Limb (tissue), 2 donors: ENCODE measurements at regions not wholly inside any gene's neighbourhood (a gene's known extent, or its start where the extent isn't known, plus 50 kb on each side); places are given as distances from the start of the nearest gene placed in this dataset.
"Not testable (repeated sequence)": the region's sequence is repeated elsewhere in the genome, so short reads cannot be mapped to it uniquely, and the experiment has no call there.

Experiments used
- DNase-seq, 2 donors: peaks; one replicate each; pipeline ENCODE4 v3.0.0-alpha.2; 2016; ENCODE audit errors: extremely low spot score in 2 of 2

DNA sequence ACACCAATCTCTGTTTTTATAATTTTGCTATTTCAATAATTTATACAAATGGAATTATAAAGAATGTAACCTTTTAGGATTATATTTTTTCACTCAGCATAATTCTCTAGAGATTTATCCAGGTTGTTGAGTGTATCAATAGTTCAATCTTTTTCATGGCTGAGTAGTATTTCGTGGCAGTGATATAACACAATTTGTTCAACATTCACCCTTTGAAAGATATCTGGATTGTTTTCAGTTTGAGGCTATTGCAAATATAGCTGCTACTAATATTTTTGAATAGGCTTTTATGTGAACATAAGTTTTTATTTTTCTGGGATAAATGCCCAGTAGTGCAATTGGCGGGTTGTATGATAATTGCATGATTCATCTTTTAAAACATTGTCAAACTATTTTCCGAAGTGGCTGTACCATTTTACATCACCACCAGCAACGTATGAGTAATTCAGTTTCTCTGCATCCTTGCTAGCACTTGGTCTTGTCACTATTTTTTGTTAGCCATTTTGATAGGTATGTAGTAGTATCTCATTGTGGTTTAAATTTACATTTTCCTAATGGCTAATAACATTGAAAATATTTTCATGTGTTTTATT lies 55.6 kb upstream of the ABCD3 start:
- DNase-seq = no peak

DNA sequence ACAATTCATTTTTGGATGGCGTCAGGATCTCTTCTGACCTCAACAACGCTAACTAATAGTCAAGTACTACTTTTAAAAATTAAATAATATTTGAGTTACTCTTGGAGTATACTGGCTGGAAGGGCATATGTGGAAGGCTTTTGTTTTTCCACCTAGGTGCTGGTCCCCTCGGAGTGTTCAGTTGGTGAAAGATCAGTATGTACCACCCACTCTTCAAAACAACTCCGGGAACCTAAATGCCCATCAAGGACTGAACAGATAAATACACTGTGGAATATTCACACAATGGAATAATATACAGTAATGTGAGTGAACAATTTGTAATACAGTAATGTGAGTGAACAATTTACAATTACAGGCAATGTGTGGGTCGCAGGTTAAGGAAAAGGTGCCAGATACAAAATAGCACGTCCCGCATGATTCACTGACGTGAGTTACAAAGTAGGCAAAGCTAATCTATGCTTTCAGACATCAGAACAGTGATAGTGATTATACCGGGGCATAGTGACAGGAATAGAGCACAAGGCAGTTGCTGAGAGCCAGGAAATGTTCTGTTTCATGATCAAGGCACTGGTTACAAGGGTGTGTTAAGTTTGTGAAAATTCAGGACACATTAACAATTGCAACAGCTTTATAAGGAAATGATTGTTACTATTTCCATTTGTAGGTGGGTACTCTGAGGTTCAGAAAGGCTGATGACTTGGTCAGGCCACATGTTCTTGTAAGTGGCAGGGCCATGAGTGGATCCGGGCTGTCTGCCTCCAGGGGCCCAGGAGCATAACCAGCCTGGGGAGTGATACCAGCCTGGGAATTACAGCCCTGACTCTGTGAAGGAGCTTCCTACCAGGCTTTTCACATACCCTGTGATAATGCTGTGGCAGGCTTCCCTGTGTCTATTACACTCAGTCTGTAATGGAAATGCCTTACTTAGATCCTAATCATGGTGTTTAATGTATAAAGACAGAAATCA lies 59.3 kb upstream of the ABCD3 start:
- no peak for DNase-seq

GRCh38 chr1:94357661-94358060 lies 60.5 kb upstream of the ABCD3 start:
- no peak for DNase-seq

DNA sequence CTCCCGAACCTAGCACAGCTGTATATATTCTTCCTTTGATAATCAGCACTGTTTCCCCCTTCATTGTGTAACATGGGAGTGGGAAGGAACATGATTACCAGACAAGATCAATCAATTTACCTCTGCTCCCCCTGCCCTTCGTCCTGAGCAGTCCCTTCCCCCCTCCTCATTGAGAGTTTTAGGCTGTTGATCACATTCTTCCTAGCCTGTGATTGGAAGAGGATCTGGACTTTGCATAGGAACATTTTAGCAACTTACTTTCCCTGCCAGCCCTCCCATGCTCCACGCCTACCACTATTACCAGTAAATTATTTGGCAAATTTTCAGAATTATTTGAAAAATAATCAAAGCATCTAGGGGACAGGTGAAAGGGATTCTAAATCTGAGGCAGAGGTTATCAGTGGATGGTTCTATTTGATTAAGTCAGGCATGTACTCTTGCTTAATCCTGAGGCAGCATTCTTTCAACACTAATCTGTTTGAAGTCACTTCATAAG lies 62.7 kb upstream of the ABCD3 start:
- DNase-seq = no peak

GRCh38 chr1:94351481-94351880 lies 66.7 kb upstream of the ABCD3 start:
- no peak for DNase-seq

- DNase-seq = no peak
These were observed 67.8 kb upstream of the ABCD3 start for GRCh38 chr1:94350350-94350924.

DNA sequence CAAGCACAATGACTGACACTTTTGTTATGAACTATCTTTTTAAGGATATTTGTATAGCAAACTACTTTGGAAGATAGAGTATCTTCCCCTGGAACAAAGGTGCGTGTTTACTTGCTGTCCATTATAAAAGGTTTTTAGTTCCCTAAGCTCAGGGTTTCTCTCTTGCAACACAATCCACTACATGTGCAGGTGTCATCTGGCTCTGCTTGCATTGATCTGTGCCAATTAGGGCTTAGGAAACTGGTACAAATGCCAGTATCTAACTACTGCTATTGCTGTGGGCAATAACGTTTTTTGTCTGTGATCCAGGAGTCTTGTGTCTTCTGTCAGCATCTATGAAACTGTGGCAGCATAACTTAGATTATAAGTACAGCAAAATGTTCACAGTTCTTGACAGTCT lies 68.3 kb upstream of the ABCD3 start:
- no peak for DNase-seq

- DNase-seq = not testable (repeated sequence)
These were observed 69.8 kb upstream of the ABCD3 start for GRCh38 chr1:94348386-94348785.

DNA sequence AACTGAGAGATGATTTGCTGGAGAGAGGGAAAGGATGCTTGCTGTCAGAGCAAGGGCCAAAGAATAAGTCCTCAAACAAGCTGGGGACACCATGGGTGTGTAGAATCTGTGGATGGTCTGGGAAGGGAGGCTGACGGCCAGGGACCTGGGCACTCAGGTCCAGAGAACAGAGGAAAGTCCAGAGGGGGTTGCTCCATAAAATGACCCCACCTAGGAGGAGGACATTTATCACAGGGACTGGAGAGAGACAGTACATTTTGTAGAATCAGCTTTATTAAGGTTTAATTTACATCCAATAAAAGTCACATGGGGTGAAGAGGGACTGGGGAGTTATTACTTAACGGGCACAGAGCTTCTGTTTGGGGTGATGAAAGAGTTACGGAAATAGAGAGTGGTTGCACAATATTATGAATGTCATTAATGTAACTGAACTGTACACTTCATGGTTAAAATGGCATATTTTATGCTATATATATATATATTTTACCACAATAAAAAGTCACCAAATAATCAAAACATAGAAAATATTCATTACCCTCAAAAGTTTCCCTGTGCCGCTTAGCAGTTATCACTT lies 73.0 kb upstream of the ABCD3 start:
- DNase-seq = no peak

- no peak for DNase-seq
These were observed 75.8 kb upstream of the ABCD3 start for GRCh38 chr1:94342416-94342815.

DNA sequence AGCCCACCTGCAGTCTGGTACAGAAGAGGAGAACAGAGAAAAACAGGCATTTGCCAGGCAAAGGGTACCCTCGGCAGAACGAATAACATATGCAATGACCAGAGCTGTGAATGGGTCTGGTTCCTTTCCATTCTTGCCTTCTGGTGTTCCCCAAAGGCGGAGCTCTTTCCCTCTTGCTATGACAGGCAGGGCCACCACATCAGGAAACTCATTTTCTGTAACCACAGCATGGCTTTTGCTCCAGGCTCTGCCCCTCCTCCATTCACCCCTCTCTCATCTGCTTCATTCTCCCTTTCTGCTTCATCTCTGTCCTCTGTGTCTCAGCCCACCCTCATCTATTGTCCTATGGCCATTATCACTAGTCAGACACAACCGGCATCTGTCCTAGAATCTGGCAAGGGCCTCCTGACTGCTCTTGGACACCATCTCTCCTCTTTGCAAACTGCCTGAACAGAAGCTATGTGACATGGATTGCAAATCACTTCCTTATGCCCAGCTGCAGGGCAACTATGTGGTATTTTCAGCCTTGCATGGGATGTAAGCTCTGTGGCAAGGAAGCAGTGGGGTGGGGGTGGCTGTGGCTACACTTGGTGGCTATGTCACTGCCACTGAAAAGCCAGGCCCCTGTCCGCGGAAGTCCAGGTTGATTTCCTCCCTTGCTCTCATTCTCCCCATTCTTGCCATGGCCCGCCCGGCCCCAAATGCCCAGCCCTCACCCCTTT lies 78.8 kb upstream of the ABCD3 start:
- DNase-seq = no peak

GRCh38 chr1:94336991-94337390 lies 81.2 kb upstream of the ABCD3 start:
- DNase-seq = no peak

- DNase-seq = peak; percentile 70 to 92
These were observed 82.2 kb upstream of the ABCD3 start for GRCh38 chr1:94335950-94336349.

DNA sequence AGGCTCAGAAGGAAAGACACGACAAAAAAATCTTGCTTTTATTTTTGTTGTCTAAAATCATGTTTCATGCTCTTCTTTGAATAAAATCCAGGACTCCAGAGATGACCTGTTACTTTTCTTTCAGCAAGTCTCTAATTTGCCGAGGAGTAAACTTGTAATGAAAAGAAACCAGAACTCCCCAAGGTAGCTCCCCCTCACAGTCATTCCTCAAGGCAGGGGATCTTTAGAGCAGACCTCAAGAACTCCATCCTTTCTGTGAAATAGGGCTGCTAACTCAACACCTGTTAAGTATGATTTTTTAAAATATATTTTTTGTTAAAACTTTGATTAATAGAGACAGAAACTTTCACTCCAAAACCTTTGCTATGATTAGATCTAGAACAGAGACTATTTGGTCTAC lies 82.7 kb upstream of the ABCD3 start:
- DNase-seq = no peak

DNA sequence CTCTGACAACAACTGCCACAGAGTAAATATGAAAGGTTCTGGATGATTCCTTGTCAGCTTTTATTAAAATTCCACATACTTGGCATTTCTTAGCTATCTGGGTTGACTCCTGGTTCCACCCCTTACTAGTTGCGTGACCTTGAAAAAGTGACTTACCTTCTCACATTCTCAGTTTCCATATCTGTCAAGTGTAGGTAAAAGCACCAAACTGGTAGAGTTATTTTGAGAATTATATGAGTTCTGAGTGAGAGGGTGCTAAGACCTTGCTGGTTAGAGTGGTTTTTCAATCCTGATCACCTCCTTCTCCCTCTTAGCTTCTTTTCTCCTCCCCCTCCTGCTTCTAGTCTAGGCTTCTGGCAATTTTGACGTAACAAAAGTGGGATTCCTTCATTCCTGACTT lies 83.4 kb upstream of the ABCD3 start:
- DNase-seq = no peak

- DNase-seq = no peak
These were observed 85.2 kb upstream of the ABCD3 start for GRCh38 chr1:94332952-94333351.

DNA sequence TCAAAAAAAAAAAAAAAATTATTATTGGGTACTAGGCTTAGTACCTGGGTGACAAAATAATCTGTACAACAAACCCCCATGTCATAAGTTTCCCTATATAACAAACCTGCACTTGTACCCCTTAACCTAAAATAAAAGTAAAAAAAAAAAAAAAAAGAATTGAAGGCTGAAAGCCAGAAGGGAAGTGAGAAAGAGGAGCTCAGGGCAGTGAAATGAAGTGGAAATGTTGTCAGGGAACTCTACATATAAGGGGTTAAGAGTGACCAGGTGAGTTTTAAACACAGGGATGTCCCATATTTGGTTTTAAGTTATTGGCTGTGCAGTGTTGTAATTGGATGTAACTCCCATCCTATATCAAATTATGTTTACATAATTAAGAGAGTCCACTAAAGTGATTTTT lies 85.7 kb upstream of the ABCD3 start:
- DNase-seq = no peak

GRCh38 chr1:94329986-94330385 lies 88.2 kb upstream of the ABCD3 start:
- no peak for DNase-seq

DNA sequence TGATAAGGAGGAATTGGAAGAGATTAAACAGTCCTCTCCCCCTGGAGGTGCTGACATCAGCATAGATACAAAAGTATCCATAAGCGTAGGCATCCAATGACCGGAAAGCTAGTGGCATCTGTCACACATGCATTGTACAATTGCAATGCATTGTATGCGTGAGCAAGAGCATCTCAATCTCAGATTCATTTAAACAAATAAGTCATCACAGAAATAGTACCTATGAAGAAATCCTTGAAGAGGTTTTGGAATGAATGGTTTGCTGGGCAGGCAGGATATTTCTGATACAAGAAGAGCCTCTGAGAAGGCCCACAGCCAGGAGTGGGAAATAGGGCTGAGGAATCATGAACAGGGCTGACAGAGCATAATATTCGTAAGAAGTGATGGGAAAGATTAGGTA lies 88.9 kb upstream of the ABCD3 start:
- DNase-seq = no peak

DNA sequence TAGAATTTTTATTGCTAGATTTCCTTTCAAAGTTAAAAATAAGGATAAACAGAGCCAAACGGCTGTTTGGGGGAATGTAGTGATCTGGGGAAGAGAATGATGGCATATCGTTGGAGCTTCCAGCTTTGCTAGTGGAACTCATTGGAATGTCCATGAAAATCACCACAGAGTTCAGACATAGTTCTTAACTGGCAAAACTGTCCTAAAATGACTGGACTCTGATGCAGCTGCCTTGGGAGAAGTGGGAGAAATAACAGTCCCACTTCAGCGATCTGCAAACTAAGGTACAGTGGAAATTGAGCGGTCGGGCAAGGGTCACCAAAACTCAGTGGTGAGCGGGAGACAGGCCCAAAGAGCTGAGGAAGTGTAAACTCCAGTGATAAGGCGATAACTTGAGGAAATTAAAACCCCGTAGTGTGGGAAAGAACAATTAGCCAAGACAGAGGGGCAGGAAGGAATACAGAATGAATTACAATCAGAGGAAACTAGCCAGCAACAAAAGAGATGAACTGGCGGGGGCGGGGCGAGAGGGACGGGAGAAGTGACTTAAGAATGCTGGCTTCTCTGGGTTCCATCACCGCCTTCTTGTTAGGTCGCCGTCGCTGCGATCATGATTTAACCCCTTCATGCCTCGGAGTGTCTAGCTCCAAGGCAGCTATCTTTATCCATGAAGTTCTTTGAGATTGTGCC lies 89.8 kb upstream of the ARHGAP29 start:
- peak in 1 of 2 donors; percentile 48 for DNase-seq

DNA sequence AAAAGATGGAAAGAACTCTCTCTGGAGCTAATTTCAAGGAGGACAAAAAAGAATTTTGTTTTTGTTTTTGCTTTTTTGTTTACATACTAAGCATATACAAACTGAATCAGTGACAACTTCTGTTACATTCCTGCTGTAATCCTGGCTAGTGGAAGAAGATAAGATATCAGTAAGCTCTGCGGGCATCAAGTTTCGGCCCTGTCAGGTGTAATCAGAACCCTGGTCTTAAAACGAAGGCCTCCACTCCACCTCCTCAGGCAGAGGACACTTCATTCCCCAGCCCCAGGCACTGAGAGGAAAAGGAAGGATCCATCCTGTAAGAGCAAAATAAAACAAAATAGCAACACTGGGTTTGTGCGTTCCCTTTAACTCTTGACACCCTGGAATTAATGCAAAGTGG lies 88.9 kb upstream of the ARHGAP29 start:
- DNase-seq = no peak
